ENCODE measurements at regions not wholly inside any gene's neighbourhood (a gene's known extent, or its start where the extent isn't known, plus 50 kb on each side); places are given as distances from the start of the nearest gene placed in this dataset.

DNA sequence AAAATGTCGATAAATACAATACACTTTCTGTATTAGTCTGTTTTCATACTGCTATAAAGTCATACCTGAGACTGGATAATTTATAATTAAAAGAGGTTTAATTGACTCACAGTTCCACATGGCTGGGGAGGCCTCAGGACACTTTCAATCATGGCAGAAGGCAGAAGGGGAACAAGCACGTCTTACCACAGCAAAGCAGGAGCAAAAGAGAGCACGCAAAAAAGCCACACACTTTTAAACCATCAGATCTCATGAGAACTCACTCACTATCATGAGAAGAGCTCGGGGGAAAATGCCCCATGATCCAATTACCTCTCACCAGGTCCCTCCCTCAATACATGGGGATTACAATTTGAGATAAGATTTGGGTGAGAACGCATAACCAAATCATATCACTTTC is 256.7 kb downstream of the ANAPC1 start:
- Mint-ChIP-seq H3K36me3 (ENCODE audit: insufficient read depth in 1 of 3, low read depth in 3 of 3) (peaks cover 6 to 34% (median 20%) of the 10 kb centered on the region in 3 experiments; a peak in 6 of 7 replicates), H3K9me3 (peaks cover 32 to 35% of the 10 kb centered on the region in 2 experiments), H3K27me3 (ENCODE audit: low read depth) (peaks cover 4% of the 10 kb centered on the region), H3K4me3 (no peak overlapping the region), H3K27ac (no peak overlapping the region), H3K4me1 (peaks cover 0 to 6% of the 10 kb centered on the region in 2 experiments; a peak in 2 of 4 replicates)
- H3K4ac ChIP-seq (ENCODE audit: low read depth, low read length) = no peak overlapping the region
- no peak overlapping the region for H2AFZ ChIP-seq (ENCODE audit: low read length)
- H4K20me1 ChIP-seq (ENCODE audit: control insufficient read depth, insufficient read depth, insufficient read length) = no peaks in the 10 kb centered on the region
- H4K5ac ChIP-seq (ENCODE audit: insufficient read length, low read depth, low read length) = no peak overlapping the region
- no peak overlapping the region for H2AK5ac ChIP-seq (ENCODE audit: insufficient read length, low read length)
- no peak overlapping the region for H2BK12ac ChIP-seq (ENCODE audit: insufficient read length, low read depth, low read length)
- H3K9me3 ChIP-seq (ENCODE audit: control insufficient read depth, low read depth, low read length) = no peaks in the 10 kb centered on the region
- no peaks in the 10 kb centered on the region for H3K79me1 ChIP-seq (ENCODE audit: insufficient read depth, low read depth, low read length, poor library complexity, severe bottlenecking)
- no peaks in the 10 kb centered on the region for H3K23me2 ChIP-seq (ENCODE audit: insufficient read length, low read depth, low read length, poor library complexity, severe bottlenecking)
- H2BK15ac ChIP-seq (ENCODE audit: low read depth, low read length) = no peak overlapping the region
- H3K27ac ChIP-seq (ENCODE audit: insufficient read length, low read depth, low read length) = no peak overlapping the region
- no peak overlapping the region for H3K18ac ChIP-seq (ENCODE audit: insufficient read length, low read depth, low read length)
- H3K23ac ChIP-seq (ENCODE audit: insufficient read length, low read depth, low read length) = no peak overlapping the region
- no peak overlapping the region for H3T11ph ChIP-seq (ENCODE audit: low read length)
- H2BK120ac ChIP-seq (ENCODE audit: low read depth, low read length, poor library complexity, severe bottlenecking) = no peak overlapping the region
- no peak overlapping the region for H3K9ac ChIP-seq (ENCODE audit: extremely low read depth, insufficient read length, low read length)
- no peak overlapping the region for H2BK5ac ChIP-seq (ENCODE audit: insufficient read length, low read length)
- no peak overlapping the region for H3K4me2 ChIP-seq (ENCODE audit: insufficient read depth, insufficient read length, low read length)
- no peak overlapping the region for H4K8ac ChIP-seq (replicated peaks; ENCODE audit: insufficient read length, low read depth, low read length)
- H2BK20ac ChIP-seq (ENCODE audit: low read depth, low read length, poor library complexity, severe bottlenecking) = no peak overlapping the region
- TF ChIP-seq, protein P1, sequence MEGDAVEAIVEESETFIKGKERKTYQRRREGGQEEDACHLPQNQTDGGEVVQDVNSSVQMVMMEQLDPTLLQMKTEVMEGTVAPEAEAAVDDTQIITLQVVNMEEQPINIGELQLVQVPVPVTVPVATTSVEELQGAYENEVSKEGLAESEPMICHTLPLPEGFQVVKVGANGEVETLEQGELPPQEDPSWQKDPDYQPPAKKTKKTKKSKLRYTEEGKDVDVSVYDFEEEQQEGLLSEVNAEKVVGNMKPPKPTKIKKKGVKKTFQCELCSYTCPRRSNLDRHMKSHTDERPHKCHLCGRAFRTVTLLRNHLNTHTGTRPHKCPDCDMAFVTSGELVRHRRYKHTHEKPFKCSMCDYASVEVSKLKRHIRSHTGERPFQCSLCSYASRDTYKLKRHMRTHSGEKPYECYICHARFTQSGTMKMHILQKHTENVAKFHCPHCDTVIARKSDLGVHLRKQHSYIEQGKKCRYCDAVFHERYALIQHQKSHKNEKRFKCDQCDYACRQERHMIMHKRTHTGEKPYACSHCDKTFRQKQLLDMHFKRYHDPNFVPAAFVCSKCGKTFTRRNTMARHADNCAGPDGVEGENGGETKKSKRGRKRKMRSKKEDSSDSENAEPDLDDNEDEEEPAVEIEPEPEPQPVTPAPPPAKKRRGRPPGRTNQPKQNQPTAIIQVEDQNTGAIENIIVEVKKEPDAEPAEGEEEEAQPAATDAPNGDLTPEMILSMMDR (conservative IDR thresholded peaks at IDR 0.05) = no peak
- H3K56ac ChIP-seq (ENCODE audit: insufficient read length, low read depth, low read length) = no peak overlapping the region
- H3K79me2 ChIP-seq (ENCODE audit: insufficient read depth, low read length) = no peaks in the 10 kb centered on the region
- no CpG with 5 or more reads among the region's 5 CpGs for WGBS (ENCODE audit: extremely low coverage, insufficient read length, low lambda C conversion rate)
- H3K14ac ChIP-seq (ENCODE audit: insufficient read depth, low read length) = no peak overlapping the region
- no peak for DNase-seq
- no peaks in the 10 kb centered on the region for H3K27me3 ChIP-seq (ENCODE audit: insufficient read depth, low read length)
- no peak overlapping the region for H4K91ac ChIP-seq (ENCODE audit: insufficient read length, low read depth, low read length)
- H3K4me1 ChIP-seq (ENCODE audit: insufficient read depth, low read length) = no peaks in the 10 kb centered on the region

Data from H9 (cell line).